PFSK-1 (cell line): ENCODE measurements at regions not wholly inside any gene's neighbourhood (a gene's known extent, or its start where the extent isn't known, plus 50 kb on each side); places are given as distances from the start of the nearest gene placed in this dataset.

Experiments used
- POLR2AphosphoS5 ChIP-seq: IDR thresholded peaks from 2 replicates; pipeline ENCODE4 v1.6.1; 2012; ENCODE audit warnings: low read depth, mild to moderate bottlenecking, control low read depth, low read length, moderate library complexity
- TAF1 ChIP-seq: IDR thresholded peaks from 2 replicates; pipeline ENCODE4 v1.6.1; 2012; ENCODE audit warnings: low read length, control low read depth, borderline replicate concordance; ENCODE audit not compliant: insufficient read depth

GRCh38 chr4:114052227-114052626 lies 72.8 kb upstream of the ARSJ start:
- TF ChIP-seq POLR2AphosphoS5 (no peak), TAF1 (no peak)
